HG03565 (cell line): ENCODE measurements at regions not wholly inside any gene's neighbourhood (a gene's known extent, or its start where the extent isn't known, plus 50 kb on each side); places are given as distances from the start of the nearest gene placed in this dataset.

ENCODE experiments used
- ATAC-seq: cut with Tn5 transposase; IDR thresholded peaks from one replicate; pipeline ENCODE4 v1.9.1; 2021; ENCODE audit warnings: mild to moderate bottlenecking, moderate library complexity; ENCODE audit not compliant: unreplicated experiment

- ATAC-seq = no peak
Observed at GRCh38 chr4:42328978-42329377, 68.3 kb upstream of the SHISA3 start.

GRCh38 chr4:42329421-42329820 is 67.9 kb upstream of the SHISA3 start:
- no peak for ATAC-seq

GRCh38 chr4:42330002-42330592 is 67.2 kb upstream of the SHISA3 start:
- ATAC-seq = no peak

- ATAC-seq = no peak
Observed at GRCh38 chr4:42331040-42331439, 66.2 kb upstream of the SHISA3 start.

GRCh38 chr4:42331914-42332368 is 65.3 kb upstream of the SHISA3 start:
- peak; percentile 65 for ATAC-seq

- no peak for ATAC-seq
Observed at GRCh38 chr4:42339935-42340406, 57.3 kb upstream of the SHISA3 start.

GRCh38 chr4:42341518-42342026 is 55.7 kb upstream of the SHISA3 start:
- ATAC-seq = no peak

- ATAC-seq = no peak
Observed at GRCh38 chr4:42342459-42342858, 54.8 kb upstream of the SHISA3 start.

GRCh38 chr4:42344309-42344708 is 53.0 kb upstream of the SHISA3 start:
- peak; percentile 57 for ATAC-seq

GRCh38 chr4:42344749-42345148 is 52.5 kb upstream of the SHISA3 start:
- ATAC-seq = no peak

GRCh38 chr4:42345962-42346544 is 51.2 kb upstream of the SHISA3 start:
- no peak for ATAC-seq

- ATAC-seq = no peak
Observed at GRCh38 chr4:42347076-42347475, 50.2 kb upstream of the SHISA3 start.
